PC-3 (cell line): ENCODE measurements at regions not wholly inside any gene's neighbourhood (a gene's known extent, or its start where the extent isn't known, plus 50 kb on each side); places are given as distances from the start of the nearest gene placed in this dataset.

ENCODE experiments used
- CTCF ChIP-seq: fragments of 300-600 bp; sonication (generic); conservative IDR thresholded peaks from 2 replicates; pipeline ENCODE4 v1.5.1; 2017; ENCODE audit warnings: antibody characterized with exemption, low read depth, mild to moderate bottlenecking, low read length
- EZH2 ChIP-seq: fragments of 300-600 bp; sonication (generic); IDR thresholded peaks from one replicate; pipeline ENCODE4 v1.6.1; 2017; ENCODE audit warnings: antibody characterized with exemption, mild to moderate bottlenecking, low read length; ENCODE audit not compliant: unreplicated experiment
- EZH2phosphoT487 ChIP-seq: fragments of 300-600 bp; sonication (generic); IDR thresholded peaks from 2 replicates; pipeline ENCODE4 v1.6.1; 2018; ENCODE audit warnings: mild to moderate bottlenecking, antibody characterized with exemption, low read length, borderline replicate concordance

GRCh38 chr14:83425706-83426105 lies 1892.1 kb upstream of the SEL1L start:
- TF ChIP-seq CTCF (no peak), EZH2 (no peak), EZH2phosphoT487 (no peak)
